ENCODE measurements at regions not wholly inside any gene's neighbourhood (a gene's known extent, or its start where the extent isn't known, plus 50 kb on each side); places are given as distances from the start of the nearest gene placed in this dataset.
"Not testable (repeated sequence)": the region's sequence is repeated elsewhere in the genome, so short reads cannot be mapped to it uniquely, and the experiment has no call there.

DNA sequence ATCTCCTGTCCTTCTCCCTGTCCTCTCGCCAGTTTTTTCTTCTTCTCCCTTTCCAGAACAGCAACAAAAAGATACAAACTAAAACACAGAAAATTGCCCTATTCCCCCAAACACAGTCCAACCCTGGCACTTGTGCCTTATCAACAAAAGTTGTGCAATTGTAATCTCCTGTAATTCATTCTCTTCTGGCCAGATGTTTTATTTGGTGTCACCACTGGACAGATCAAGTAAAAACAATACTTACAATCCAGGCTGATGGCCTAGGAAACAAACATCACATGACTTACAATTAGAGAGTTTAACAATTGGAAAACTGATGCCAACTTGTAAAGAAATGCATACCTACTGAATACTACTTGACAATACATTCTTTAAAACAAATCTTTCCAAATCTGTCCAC lies 231.6 kb downstream of the ETV1 start:
- TF ChIP-seq, protein P1, sequence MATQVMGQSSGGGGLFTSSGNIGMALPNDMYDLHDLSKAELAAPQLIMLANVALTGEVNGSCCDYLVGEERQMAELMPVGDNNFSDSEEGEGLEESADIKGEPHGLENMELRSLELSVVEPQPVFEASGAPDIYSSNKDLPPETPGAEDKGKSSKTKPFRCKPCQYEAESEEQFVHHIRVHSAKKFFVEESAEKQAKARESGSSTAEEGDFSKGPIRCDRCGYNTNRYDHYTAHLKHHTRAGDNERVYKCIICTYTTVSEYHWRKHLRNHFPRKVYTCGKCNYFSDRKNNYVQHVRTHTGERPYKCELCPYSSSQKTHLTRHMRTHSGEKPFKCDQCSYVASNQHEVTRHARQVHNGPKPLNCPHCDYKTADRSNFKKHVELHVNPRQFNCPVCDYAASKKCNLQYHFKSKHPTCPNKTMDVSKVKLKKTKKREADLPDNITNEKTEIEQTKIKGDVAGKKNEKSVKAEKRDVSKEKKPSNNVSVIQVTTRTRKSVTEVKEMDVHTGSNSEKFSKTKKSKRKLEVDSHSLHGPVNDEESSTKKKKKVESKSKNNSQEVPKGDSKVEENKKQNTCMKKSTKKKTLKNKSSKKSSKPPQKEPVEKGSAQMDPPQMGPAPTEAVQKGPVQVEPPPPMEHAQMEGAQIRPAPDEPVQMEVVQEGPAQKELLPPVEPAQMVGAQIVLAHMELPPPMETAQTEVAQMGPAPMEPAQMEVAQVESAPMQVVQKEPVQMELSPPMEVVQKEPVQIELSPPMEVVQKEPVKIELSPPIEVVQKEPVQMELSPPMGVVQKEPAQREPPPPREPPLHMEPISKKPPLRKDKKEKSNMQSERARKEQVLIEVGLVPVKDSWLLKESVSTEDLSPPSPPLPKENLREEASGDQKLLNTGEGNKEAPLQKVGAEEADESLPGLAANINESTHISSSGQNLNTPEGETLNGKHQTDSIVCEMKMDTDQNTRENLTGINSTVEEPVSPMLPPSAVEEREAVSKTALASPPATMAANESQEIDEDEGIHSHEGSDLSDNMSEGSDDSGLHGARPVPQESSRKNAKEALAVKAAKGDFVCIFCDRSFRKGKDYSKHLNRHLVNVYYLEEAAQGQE (IDR thresholded peaks at IDR 0.05; ENCODE audit: insufficient replicate concordance, low read depth): no peak
- TF ChIP-seq, protein P2, sequence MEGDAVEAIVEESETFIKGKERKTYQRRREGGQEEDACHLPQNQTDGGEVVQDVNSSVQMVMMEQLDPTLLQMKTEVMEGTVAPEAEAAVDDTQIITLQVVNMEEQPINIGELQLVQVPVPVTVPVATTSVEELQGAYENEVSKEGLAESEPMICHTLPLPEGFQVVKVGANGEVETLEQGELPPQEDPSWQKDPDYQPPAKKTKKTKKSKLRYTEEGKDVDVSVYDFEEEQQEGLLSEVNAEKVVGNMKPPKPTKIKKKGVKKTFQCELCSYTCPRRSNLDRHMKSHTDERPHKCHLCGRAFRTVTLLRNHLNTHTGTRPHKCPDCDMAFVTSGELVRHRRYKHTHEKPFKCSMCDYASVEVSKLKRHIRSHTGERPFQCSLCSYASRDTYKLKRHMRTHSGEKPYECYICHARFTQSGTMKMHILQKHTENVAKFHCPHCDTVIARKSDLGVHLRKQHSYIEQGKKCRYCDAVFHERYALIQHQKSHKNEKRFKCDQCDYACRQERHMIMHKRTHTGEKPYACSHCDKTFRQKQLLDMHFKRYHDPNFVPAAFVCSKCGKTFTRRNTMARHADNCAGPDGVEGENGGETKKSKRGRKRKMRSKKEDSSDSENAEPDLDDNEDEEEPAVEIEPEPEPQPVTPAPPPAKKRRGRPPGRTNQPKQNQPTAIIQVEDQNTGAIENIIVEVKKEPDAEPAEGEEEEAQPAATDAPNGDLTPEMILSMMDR (IDR thresholded peaks at IDR 0.05; ENCODE audit: insufficient read depth, low read length): no peak
- no peak for TF ChIP-seq SPI1 (IDR thresholded peaks at IDR 0.05; ENCODE audit: borderline replicate concordance, low read depth)
- Histone ChIP-seq H3K27me3 (ENCODE audit: insufficient read depth, poor library complexity, severe bottlenecking) (no peaks in the 10 kb centered on the region), H3K27ac (replicated peaks) (no peak overlapping the region), H3K4me3 (replicated peaks; ENCODE audit: insufficient read depth, low read length) (no peak overlapping the region)
- no peak for DNase-seq (ENCODE audit: low read depth in 1 of 2, low spot score in 1 of 2)

DNA sequence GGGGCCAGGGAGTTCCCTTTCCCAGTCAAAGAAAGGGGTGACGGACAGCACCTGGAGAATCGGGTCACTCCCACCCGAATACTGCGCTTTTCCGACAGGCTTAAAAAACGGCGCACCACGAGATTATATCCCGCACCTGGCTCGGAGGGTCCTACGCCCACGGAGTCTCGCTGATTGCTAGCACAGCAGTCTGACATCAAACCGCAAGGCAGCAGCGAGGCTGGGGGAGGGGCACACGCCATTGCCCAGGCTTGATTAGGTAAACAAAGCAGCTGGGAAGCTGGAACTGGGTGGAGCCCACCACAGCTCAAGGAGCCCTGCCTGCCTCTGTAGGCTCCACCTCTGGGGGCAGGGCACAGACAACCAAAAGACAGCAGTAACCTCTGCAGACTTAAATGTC lies 223.6 kb downstream of the ETV1 start:
- H3K27ac ChIP-seq (replicated peaks); H3K4me3 ChIP-seq (replicated peaks; ENCODE audit: insufficient read depth, low read length); H3K27me3 ChIP-seq (ENCODE audit: insufficient read depth, poor library complexity, severe bottlenecking); DNase-seq (ENCODE audit: low read depth in 1 of 2, low spot score in 1 of 2): not testable (repeated sequence)

DNA sequence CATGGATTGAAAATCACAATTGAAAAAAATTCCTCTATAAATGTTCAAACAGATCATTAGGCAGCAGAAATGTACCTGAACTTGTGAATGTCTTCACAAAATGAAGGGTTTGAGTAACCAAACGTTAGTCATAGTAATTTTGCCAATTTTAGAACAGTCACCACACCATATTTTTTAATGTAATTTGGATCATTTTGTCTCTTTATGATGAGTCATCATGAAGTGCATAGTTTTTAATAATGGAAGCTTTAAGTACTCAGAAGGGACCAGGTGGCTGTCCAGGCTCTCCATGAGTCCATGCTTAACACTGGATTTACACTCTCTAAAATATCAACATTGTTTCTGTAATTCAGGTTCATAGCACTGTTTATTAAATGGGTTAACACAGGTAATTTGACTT lies 219.2 kb downstream of the ETV1 start:
- Histone ChIP-seq H3K27ac (replicated peaks) (no peak overlapping the region), H3K27me3 (ENCODE audit: insufficient read depth, poor library complexity, severe bottlenecking) (no peaks in the 10 kb centered on the region), H3K4me3 (replicated peaks; ENCODE audit: insufficient read depth, low read length) (no peak overlapping the region)
- TF ChIP-seq GABPA (IDR thresholded peaks at IDR 0.05; ENCODE audit: low read depth) (no peak), SPI1 (IDR thresholded peaks at IDR 0.05; ENCODE audit: borderline replicate concordance, low read depth) (no peak), POLR2AphosphoS5 (IDR thresholded peaks at IDR 0.05; ENCODE audit: low read depth) (no peak)
- TF ChIP-seq, protein P1 (IDR thresholded peaks at IDR 0.05; ENCODE audit: insufficient replicate concordance, low read depth): no peak
- TF ChIP-seq, protein P2 (IDR thresholded peaks at IDR 0.05; ENCODE audit: insufficient read depth, low read length): no peak
- DNase-seq (ENCODE audit: low read depth in 1 of 2, low spot score in 1 of 2): no peak

DNA sequence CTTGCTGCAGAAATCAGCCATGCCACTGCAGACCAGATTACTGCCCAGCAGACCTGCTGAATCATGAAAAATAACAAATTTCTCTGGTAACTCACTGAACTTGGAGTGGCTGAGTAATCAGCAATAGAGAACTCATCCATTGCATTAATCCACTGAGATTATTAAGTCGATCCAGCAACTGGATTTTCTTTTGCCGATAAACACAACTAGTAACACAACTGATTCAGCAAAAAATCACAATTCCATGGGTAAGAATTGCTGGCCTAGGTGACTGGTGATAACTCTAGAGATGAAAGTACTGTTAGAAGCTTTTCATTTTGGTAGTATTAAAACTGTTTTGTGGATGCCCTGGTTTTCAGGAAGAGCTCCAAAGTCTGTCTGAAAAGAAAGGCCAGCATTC lies 214.5 kb downstream of the ETV1 start:
- Histone ChIP-seq H3K27ac (replicated peaks) (no peak overlapping the region), H3K27me3 (ENCODE audit: insufficient read depth, poor library complexity, severe bottlenecking) (no peaks in the 10 kb centered on the region), H3K4me3 (replicated peaks; ENCODE audit: insufficient read depth, low read length) (no peak overlapping the region)
- DNase-seq (ENCODE audit: low read depth in 1 of 2, low spot score in 1 of 2): no peak
- TF ChIP-seq SPI1 (IDR thresholded peaks at IDR 0.05; ENCODE audit: borderline replicate concordance, low read depth) (no peak), POLR2AphosphoS5 (IDR thresholded peaks at IDR 0.05; ENCODE audit: low read depth) (no peak), GABPA (IDR thresholded peaks at IDR 0.05; ENCODE audit: low read depth) (no peak)
- TF ChIP-seq, protein P2 (IDR thresholded peaks at IDR 0.05; ENCODE audit: insufficient read depth, low read length): no peak
- TF ChIP-seq, protein P1 (IDR thresholded peaks at IDR 0.05; ENCODE audit: insufficient replicate concordance, low read depth): no peak
